ENCODE measurements at regions not wholly inside any gene's neighbourhood (a gene's known extent, or its start where the extent isn't known, plus 50 kb on each side); places are given as distances from the start of the nearest gene placed in this dataset.

- Histone ChIP-seq H2AFZ (ENCODE audit: low read depth, low read length) (no peak overlapping the region), H3K4me1 (ENCODE audit: control insufficient read depth, extremely low read depth, insufficient read depth, low read length) (peaks cover 10% of the 10 kb centered on the region), H3K27me3 (ENCODE audit: control insufficient read depth in 2 of 2, insufficient read depth in 2 of 2, low read length in 2 of 2) (no peaks in the 10 kb centered on the region), H3K36me3 (ENCODE audit: control insufficient read depth in 2 of 2, extremely low read depth in 1 of 2, insufficient read depth in 2 of 2, low read length in 2 of 2) (no peaks in the 10 kb centered on the region), H3K9me1 (replicated peaks; ENCODE audit: control insufficient read depth, extremely low read depth, insufficient read depth, low read length) (no peaks in the 10 kb centered on the region), H3K9me3 (replicated peaks; ENCODE audit: control insufficient read depth, insufficient read depth, low read length) (no peaks in the 10 kb centered on the region), H3K9ac (replicated peaks; ENCODE audit: extremely low read depth, insufficient read depth, low read length) (no peak overlapping the region), H4K20me1 (replicated peaks; ENCODE audit: control insufficient read depth, extremely low read depth, insufficient read depth, low read length) (no peaks in the 10 kb centered on the region), H3K4me2 (ENCODE audit: insufficient read depth, low read length) (no peak overlapping the region), H3K27ac (ENCODE audit: insufficient read depth, low read depth, low read length) (no peak overlapping the region), H3K79me2 (ENCODE audit: control insufficient read depth, insufficient read depth, low read length) (no peaks in the 10 kb centered on the region), H3K4me3 (replicated peaks in 1 of 3; ENCODE audit: insufficient read depth in 1 of 3, low read depth in 1 of 3, low read length in 3 of 3) (no peak overlapping the region)
- POLR2A ChIA-PET, result no interaction called here
- DNase-seq (ENCODE audit: low read depth, low spot score) (no peak), FAIRE-seq (no peak)
- dilution Hi-C loops (cut with MboI; ENCODE audit: extremely low pct_ligation_motif_present, low sequenced_read_pairs), result no loop called here
- TF ChIP-seq JUN (IDR thresholded peaks at IDR 0.05; ENCODE audit: borderline replicate concordance, insufficient read depth, insufficient read length, low read depth), result no peak
- TF ChIP-seq EZH2 (IDR thresholded peaks at IDR 0.05; ENCODE audit: borderline replicate concordance, low read depth, low read length, severe bottlenecking), result no peak
- no peak for TF ChIP-seq POLR2A (IDR thresholded peaks at IDR 0.05; ENCODE audit: low read depth, low read length)
- TF ChIP-seq CTCF (IDR thresholded peaks at IDR 0.05; ENCODE audit: extremely low read depth in 1 of 2, insufficient read depth in 1 of 2, low read depth in 1 of 2, low read length in 2 of 2), result no peak
- TF ChIP-seq FOS (IDR thresholded peaks at IDR 0.05; ENCODE audit: borderline replicate concordance, insufficient read depth, low read length), result no peak
- no peak for TF ChIP-seq GATA2 (IDR thresholded peaks at IDR 0.05; ENCODE audit: insufficient read depth, insufficient read length, low read depth, low read length)
- no peak for TF ChIP-seq POLR2AphosphoS5 (IDR thresholded peaks at IDR 0.05; ENCODE audit: insufficient read depth, low read depth, low read length)
- TF ChIP-seq MYC (IDR thresholded peaks at IDR 0.05; ENCODE audit: low read depth, low read length), result no peak
- no peak for TF ChIP-seq MAX (IDR thresholded peaks at IDR 0.05; ENCODE audit: insufficient read depth, insufficient read length)
- BruUV-seq (replicated peaks), result no TSS peak
- intact Hi-C loops (cut with micrococcal nuclease), result loop anchor here (5.0 kb wide), 1 partner anchor 362 kb away; no protein-coding TSS in a partner anchor
- CTCF ChIA-PET, result no interaction called here
Measured at GRCh38 chr2:216305574-216305973, 66.7 kb downstream of the MARCHF4 start.
